Gastrocnemius medialis (tissue), 4 donors: ENCODE measurements at regions not wholly inside any gene's neighbourhood (a gene's known extent, or its start where the extent isn't known, plus 50 kb on each side); places are given as distances from the start of the nearest gene placed in this dataset.

ENCODE experiments used
- ATAC-seq, 2 donors: fragments of 150-250 bp; one replicate each; pipeline ENCODE4 v1.9.1; 2016
- DNase-seq, 2 donors: peaks; one replicate each; pipeline ENCODE4 v3.0.0-alpha.2; 2019
- H3K27ac ChIP-seq, 4 donors: fragments of 200-600 bp; sonication (generic); 1 replicate in 1 of 4; 2 replicates in 3 of 4; pipeline ENCODE4 v1.5.1; 2016 to 2018; ENCODE audit warnings: mild to moderate bottlenecking in 2 of 4, moderate library complexity in 1 of 4
- H3K27me3 ChIP-seq, 3 donors: fragments of 200-600 bp; sonication (generic) in 2 of 3; 1 replicate in 1 of 3; 2 replicates in 2 of 3; pipeline versions ENCODE4 v1.5.1 to v1.6.0; 2016 to 2019; ENCODE audit warnings: mild to moderate bottlenecking in 1 of 3, moderate library complexity in 1 of 3
- H3K36me3 ChIP-seq, 2 donors: fragments of 200-600 bp; sonication (generic) in 1 of 2; one replicate each; pipeline ENCODE4 v1.5.1; 2017 to 2018
- H3K4me1 ChIP-seq, 2 donors: fragments of 200-600 bp; sonication (generic) in 1 of 2; one replicate each; pipeline ENCODE4 v1.5.1; 2016 to 2017; ENCODE audit warnings: mild to moderate bottlenecking in 2 of 2
- H3K4me3 ChIP-seq, 4 donors: fragments of 200-600 bp; sonication (generic) in 3 of 4; 1 replicate in 1 of 4; 2 replicates in 3 of 4; pipeline ENCODE4 v1.5.1; 2016 to 2019; ENCODE audit warnings: mild to moderate bottlenecking in 2 of 4
- H3K9me3 ChIP-seq, 3 donors: fragments of 200-600 bp; sonication (generic) in 2 of 3; 1 replicate in 1 of 3; 2 replicates in 2 of 3; pipeline ENCODE4 v1.5.1; 2016 to 2019
- POLR2A ChIP-seq, 2 donors: fragments of 450-650 bp; IDR thresholded peaks; one replicate each; pipeline ENCODE4 v1.6.1; 2017; ENCODE audit warnings: antibody characterized with exemption in 2 of 2, mild to moderate bottlenecking in 2 of 2, moderate library complexity in 2 of 2
- in situ Hi-C, 4 donors: fragments of 200-750 bp; cut with MboI; loops; one replicate each; pipeline versions ENCODE4 v1.15.0 to v1.8.0; 2017; ENCODE audit warnings: low sequenced_read_pairs in 4 of 4
- intact Hi-C: fragments of 100-400 bp; cut with DNase I; formaldehyde crosslinking; loops from one replicate; pipeline ENCODE4 v1.15.1; 2023; ENCODE audit warnings: low total_unique reads
- TF ChIP-seq, protein P1 (sequence below), 5 experiments: fragments of 450-650 bp in 3 of 5; fragments of 200-600 bp in 2 of 5; sonication (generic) in 2 of 5; IDR thresholded peaks in 4 of 5; conservative IDR thresholded peaks in 1 of 5; 1 replicate in 4 of 5; 2 replicates in 1 of 5; pipeline ENCODE4 v1.5.1; 2016 to 2019; ENCODE audit warnings: antibody characterized with exemption in 5 of 5, mild to moderate bottlenecking in 3 of 5, moderate library complexity in 3 of 5

DNA sequence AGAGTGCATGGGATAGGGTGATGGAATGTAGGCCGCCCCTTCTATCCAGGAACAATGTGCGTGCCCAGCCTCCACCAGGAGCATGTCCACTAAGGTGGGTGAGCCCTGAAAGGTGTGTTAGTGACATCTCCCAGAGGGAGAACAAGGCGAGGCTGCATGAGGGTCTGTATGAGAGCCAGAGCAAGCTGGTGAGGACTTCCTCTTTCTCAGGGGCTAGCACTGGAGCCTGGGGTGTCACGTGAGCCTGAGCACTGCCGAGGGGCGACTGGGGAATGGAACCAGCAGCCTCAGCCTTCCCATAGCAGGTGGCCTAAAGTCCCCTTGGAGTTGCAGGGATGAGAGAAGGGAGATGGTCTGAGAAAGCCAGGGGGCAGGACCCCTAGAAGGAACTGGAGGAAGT lies 156.3 kb upstream of the COBL start:
- no peaks in the 10 kb centered on the region for H3K9me3 ChIP-seq
- in situ Hi-C loops, result no loop called here
- no peak overlapping the region for H3K27ac ChIP-seq
- ATAC-seq (no peak), DNase-seq (no peak)
- TF ChIP-seq, protein P1, sequence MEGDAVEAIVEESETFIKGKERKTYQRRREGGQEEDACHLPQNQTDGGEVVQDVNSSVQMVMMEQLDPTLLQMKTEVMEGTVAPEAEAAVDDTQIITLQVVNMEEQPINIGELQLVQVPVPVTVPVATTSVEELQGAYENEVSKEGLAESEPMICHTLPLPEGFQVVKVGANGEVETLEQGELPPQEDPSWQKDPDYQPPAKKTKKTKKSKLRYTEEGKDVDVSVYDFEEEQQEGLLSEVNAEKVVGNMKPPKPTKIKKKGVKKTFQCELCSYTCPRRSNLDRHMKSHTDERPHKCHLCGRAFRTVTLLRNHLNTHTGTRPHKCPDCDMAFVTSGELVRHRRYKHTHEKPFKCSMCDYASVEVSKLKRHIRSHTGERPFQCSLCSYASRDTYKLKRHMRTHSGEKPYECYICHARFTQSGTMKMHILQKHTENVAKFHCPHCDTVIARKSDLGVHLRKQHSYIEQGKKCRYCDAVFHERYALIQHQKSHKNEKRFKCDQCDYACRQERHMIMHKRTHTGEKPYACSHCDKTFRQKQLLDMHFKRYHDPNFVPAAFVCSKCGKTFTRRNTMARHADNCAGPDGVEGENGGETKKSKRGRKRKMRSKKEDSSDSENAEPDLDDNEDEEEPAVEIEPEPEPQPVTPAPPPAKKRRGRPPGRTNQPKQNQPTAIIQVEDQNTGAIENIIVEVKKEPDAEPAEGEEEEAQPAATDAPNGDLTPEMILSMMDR (IDR thresholded peaks at IDR 0.05 in 4 of 5, conservative IDR thresholded peaks at IDR 0.05 in 1 of 5), result no peak
- TF ChIP-seq POLR2A (IDR thresholded peaks at IDR 0.05), result no peak
- H3K36me3 ChIP-seq, result no peaks in the 10 kb centered on the region
- no peak overlapping the region for H3K4me3 ChIP-seq
- intact Hi-C loops, result no loop called here
- no peaks in the 10 kb centered on the region for H3K4me1 ChIP-seq
- H3K27me3 ChIP-seq, result peaks cover 0 to 9% (median 0%) of the 10 kb centered on the region in 3 donors

DNA sequence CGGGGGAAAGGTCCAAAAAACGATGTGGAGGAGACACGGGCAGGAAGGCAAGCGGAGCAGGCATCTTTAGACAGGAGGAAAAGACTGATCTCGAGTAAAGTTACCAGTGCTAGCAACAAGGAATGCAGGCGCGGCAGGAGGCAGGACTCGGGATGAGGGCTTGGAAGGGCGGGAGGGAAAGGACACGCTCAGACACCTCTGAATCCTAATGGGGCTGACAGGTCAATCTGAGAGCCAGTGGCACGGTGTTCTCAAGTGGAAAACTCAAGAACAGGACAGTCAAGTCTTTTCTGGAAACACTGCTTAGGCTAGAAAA lies 155.3 kb upstream of the COBL start:
- TF ChIP-seq POLR2A (IDR thresholded peaks at IDR 0.05), result no peak
- TF ChIP-seq, protein P1 (IDR thresholded peaks at IDR 0.05 in 4 of 5, conservative IDR thresholded peaks at IDR 0.05 in 1 of 5), result no peak
- intact Hi-C loops (no loop called here), in situ Hi-C loops (no loop called here)
- no peak for DNase-seq
- no peaks in the 10 kb centered on the region for H3K36me3 ChIP-seq
- ATAC-seq, result no peak
- H3K4me3 ChIP-seq, result no peak overlapping the region
- H3K27ac ChIP-seq, result no peak overlapping the region
- no peaks in the 10 kb centered on the region for H3K9me3 ChIP-seq
- H3K27me3 ChIP-seq, result peaks cover 0 to 9% (median 0%) of the 10 kb centered on the region in 3 donors
- no peaks in the 10 kb centered on the region for H3K4me1 ChIP-seq

- no peaks in the 10 kb centered on the region for H3K4me1 ChIP-seq
- in situ Hi-C loops (no loop called here), intact Hi-C loops (no loop called here)
- no peak for DNase-seq
- no peaks in the 10 kb centered on the region for H3K9me3 ChIP-seq
- peaks cover 0 to 9% (median 0%) of the 10 kb centered on the region in 3 donors for H3K27me3 ChIP-seq
- no peak overlapping the region for H3K4me3 ChIP-seq
- TF ChIP-seq, protein P1 (IDR thresholded peaks at IDR 0.05 in 4 of 5, conservative IDR thresholded peaks at IDR 0.05 in 1 of 5), result no peak
- no peak for TF ChIP-seq POLR2A (IDR thresholded peaks at IDR 0.05)
- no peak for ATAC-seq
- H3K27ac ChIP-seq, result no peak overlapping the region
- H3K36me3 ChIP-seq, result no peaks in the 10 kb centered on the region
These were observed 154.8 kb upstream of the COBL start for GRCh38 chr7:51471210-51471980.

- peaks cover 0 to 9% (median 0%) of the 10 kb centered on the region in 3 donors for H3K27me3 ChIP-seq
- DNase-seq (no peak), ATAC-seq (no peak)
- no peak overlapping the region for H3K27ac ChIP-seq
- no peaks in the 10 kb centered on the region for H3K36me3 ChIP-seq
- no peak overlapping the region for H3K4me3 ChIP-seq
- in situ Hi-C loops, result no loop called here
- no peaks in the 10 kb centered on the region for H3K9me3 ChIP-seq
- TF ChIP-seq POLR2A (IDR thresholded peaks at IDR 0.05), result no peak
- TF ChIP-seq, protein P1 (IDR thresholded peaks at IDR 0.05 in 4 of 5, conservative IDR thresholded peaks at IDR 0.05 in 1 of 5), result no peak
- no peaks in the 10 kb centered on the region for H3K4me1 ChIP-seq
- intact Hi-C loops, result no loop called here
These were observed 150.9 kb upstream of the COBL start for GRCh38 chr7:51467384-51468017.
